Fibroblast of pulmonary artery (primary cell): ENCODE measurements at regions not wholly inside any gene's neighbourhood (a gene's known extent, or its start where the extent isn't known, plus 50 kb on each side); places are given as distances from the start of the nearest gene placed in this dataset.
A peak's percentile ranks its signal among the peaks of the same experiment; 100 is the strongest.
"Not testable (repeated sequence)": the region's sequence is repeated elsewhere in the genome, so short reads cannot be mapped to it uniquely, and the experiment has no call there.

Experiments used
- DNase-seq: peaks from one replicate; pipeline ENCODE4 v3.0.0-alpha.2; 2010; ENCODE audit warnings: low read depth
- H3K4me3 ChIP-seq: replicated peaks from 2 replicates; pipeline ENCODE4 v1.5.1; 2011; ENCODE audit warnings: low read depth, mild to moderate bottlenecking, control low read depth, low read length, moderate library complexity
- CTCF ChIP-seq: IDR thresholded peaks from 2 replicates; pipeline ENCODE4 v1.5.1; 2011; ENCODE audit warnings: mild to moderate bottlenecking, control low read depth, low read length, inconsistent platforms; ENCODE audit errors: missing control alignments

GRCh38 chr13:65112531-65112941 lies 2117.6 kb downstream of the PCDH9 start:
- no peak overlapping the region for H3K4me3 ChIP-seq
- DNase-seq: peak; percentile 16
- no peak for TF ChIP-seq CTCF

- no peak overlapping the region for H3K4me3 ChIP-seq
- no peak for TF ChIP-seq CTCF
- no peak for DNase-seq
These were observed 2118.0 kb downstream of the PCDH9 start for GRCh38 chr13:65112123-65112522.

- DNase-seq: no peak
- no peak for TF ChIP-seq CTCF
- no peak overlapping the region for H3K4me3 ChIP-seq
These were observed 2118.9 kb downstream of the PCDH9 start for GRCh38 chr13:65111223-65111622.

GRCh38 chr13:65104436-65104835 lies 2125.7 kb downstream of the PCDH9 start:
- H3K4me3 ChIP-seq, DNase-seq: not testable (repeated sequence)

GRCh38 chr13:65103351-65103750 lies 2126.8 kb downstream of the PCDH9 start:
- TF ChIP-seq CTCF: no peak
- DNase-seq: no peak
- no peak overlapping the region for H3K4me3 ChIP-seq

GRCh38 chr13:65095161-65096082 lies 2134.7 kb downstream of the PCDH9 start:
- TF ChIP-seq CTCF: no peak
- no peak overlapping the region for H3K4me3 ChIP-seq
- no peak for DNase-seq

GRCh38 chr13:65093357-65093756 lies 2136.8 kb downstream of the PCDH9 start:
- H3K4me3 ChIP-seq: no peak overlapping the region
- no peak for DNase-seq
- no peak for TF ChIP-seq CTCF
